Mammary epithelial cell (primary cell): ENCODE measurements at regions not wholly inside any gene's neighbourhood (a gene's known extent, or its start where the extent isn't known, plus 50 kb on each side); places are given as distances from the start of the nearest gene placed in this dataset.

ENCODE experiments used
- EZH2 ChIP-seq: IDR thresholded peaks from 2 replicates; pipeline ENCODE4 v1.6.1; 2012; ENCODE audit warnings: low read length, inconsistent platforms, borderline replicate concordance
- TF ChIP-seq, protein P1 (sequence below), 2 donors: IDR thresholded peaks in 1 of 2; conservative IDR thresholded peaks in 1 of 2; 2 replicates each; pipeline ENCODE4 v1.5.1; 2011 to 2012; ENCODE audit warnings: inconsistent platforms in 2 of 2, low read length in 2 of 2, mild to moderate bottlenecking in 2 of 2, control low read depth in 1 of 2, low read depth in 1 of 2; ENCODE audit not compliant: insufficient read depth in 1 of 2; ENCODE audit errors: extremely low read depth in 1 of 2

DNA sequence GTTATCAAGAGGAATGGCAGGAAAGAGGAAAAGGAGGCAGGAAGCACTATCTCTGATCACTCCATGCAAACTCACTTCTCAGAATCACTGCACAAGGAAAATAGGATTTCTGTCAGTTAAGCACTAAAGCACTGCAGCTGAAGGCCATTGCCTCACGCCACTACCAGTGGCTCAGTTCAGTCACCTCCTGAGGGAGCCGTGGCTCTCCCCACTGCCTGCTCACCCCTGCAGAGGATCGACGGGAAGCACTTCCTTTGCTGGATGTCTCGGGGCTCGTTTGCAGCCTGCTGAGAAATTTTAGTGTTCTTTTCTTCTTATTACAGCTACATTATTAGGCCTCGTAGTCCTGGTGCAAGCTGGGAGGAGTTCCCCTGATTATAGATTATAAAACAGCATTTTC is 90.1 kb upstream of the ADCY1 start:
- TF ChIP-seq, protein P1, sequence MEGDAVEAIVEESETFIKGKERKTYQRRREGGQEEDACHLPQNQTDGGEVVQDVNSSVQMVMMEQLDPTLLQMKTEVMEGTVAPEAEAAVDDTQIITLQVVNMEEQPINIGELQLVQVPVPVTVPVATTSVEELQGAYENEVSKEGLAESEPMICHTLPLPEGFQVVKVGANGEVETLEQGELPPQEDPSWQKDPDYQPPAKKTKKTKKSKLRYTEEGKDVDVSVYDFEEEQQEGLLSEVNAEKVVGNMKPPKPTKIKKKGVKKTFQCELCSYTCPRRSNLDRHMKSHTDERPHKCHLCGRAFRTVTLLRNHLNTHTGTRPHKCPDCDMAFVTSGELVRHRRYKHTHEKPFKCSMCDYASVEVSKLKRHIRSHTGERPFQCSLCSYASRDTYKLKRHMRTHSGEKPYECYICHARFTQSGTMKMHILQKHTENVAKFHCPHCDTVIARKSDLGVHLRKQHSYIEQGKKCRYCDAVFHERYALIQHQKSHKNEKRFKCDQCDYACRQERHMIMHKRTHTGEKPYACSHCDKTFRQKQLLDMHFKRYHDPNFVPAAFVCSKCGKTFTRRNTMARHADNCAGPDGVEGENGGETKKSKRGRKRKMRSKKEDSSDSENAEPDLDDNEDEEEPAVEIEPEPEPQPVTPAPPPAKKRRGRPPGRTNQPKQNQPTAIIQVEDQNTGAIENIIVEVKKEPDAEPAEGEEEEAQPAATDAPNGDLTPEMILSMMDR (conservative IDR thresholded peaks at IDR 0.05 in 1 of 2, IDR thresholded peaks at IDR 0.05 in 1 of 2; ENCODE audit: extremely low read depth in 1 of 2, insufficient read depth in 1 of 2, low read depth in 1 of 2, low read length in 2 of 2) = no peak
- no peak for TF ChIP-seq EZH2
